ENCODE measurements at regions not wholly inside any gene's neighbourhood (a gene's known extent, or its start where the extent isn't known, plus 50 kb on each side); places are given as distances from the start of the nearest gene placed in this dataset.

GRCh38 chr6:147660334-147661311 lies 152.1 kb downstream of the SAMD5 start:
- peaks cover 5% of the 10 kb centered on the region for H3K27me3 Mint-ChIP-seq (ENCODE audit: low read depth)
- no peaks in the 10 kb centered on the region for H3K36me3 Mint-ChIP-seq (ENCODE audit: low read depth)
- H3K4me3 Mint-ChIP-seq: no peak overlapping the region
- no peak for TF ChIP-seq CTCF (IDR thresholded peaks at IDR 0.05; ENCODE audit: unreplicated experiment in 3 of 3)
- H3K9me3 Mint-ChIP-seq: no peaks in the 10 kb centered on the region
- no peak overlapping the region for H3K27ac Mint-ChIP-seq
- no peaks in the 10 kb centered on the region for H3K4me1 Mint-ChIP-seq

- H3K4me3 Mint-ChIP-seq: no peak overlapping the region
- peaks cover 5% of the 10 kb centered on the region for H3K27me3 Mint-ChIP-seq (ENCODE audit: low read depth)
- H3K36me3 Mint-ChIP-seq (ENCODE audit: low read depth): no peaks in the 10 kb centered on the region
- H3K9me3 Mint-ChIP-seq: no peaks in the 10 kb centered on the region
- no peak overlapping the region for H3K27ac Mint-ChIP-seq
- no peak for TF ChIP-seq CTCF (IDR thresholded peaks at IDR 0.05; ENCODE audit: unreplicated experiment in 3 of 3)
- no peaks in the 10 kb centered on the region for H3K4me1 Mint-ChIP-seq
Measured at GRCh38 chr6:147662646-147663045, 154.2 kb downstream of the SAMD5 start.

- H3K4me3 Mint-ChIP-seq: no peak overlapping the region
- H3K27ac Mint-ChIP-seq: no peak overlapping the region
- peaks cover 5% of the 10 kb centered on the region for H3K27me3 Mint-ChIP-seq (ENCODE audit: low read depth)
- TF ChIP-seq CTCF (IDR thresholded peaks at IDR 0.05; ENCODE audit: unreplicated experiment in 3 of 3): no peak
- H3K9me3 Mint-ChIP-seq: peaks cover 3% of the 10 kb centered on the region
- no peaks in the 10 kb centered on the region for H3K4me1 Mint-ChIP-seq
- no peaks in the 10 kb centered on the region for H3K36me3 Mint-ChIP-seq (ENCODE audit: low read depth)
Measured at GRCh38 chr6:147664092-147664491, 155.6 kb downstream of the SAMD5 start.

DNA sequence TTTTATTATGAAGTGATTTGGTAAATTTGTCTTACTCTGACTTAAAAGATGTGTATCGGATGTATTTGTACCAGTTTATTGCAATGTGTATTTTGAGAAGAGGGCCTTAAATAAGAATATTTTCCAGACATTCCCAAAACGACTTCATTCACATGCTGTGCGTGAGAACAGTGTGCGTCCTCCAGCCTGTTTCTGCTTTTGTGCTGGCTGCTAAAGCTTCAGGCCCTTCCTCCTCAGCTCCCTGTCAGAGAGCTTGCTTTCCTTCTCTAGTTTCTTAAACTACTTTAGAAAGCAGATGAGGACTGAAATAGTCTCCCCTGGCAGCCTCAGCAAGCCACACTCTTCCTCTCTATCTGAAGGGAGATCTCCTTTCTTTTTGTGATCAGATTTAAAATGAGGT lies 157.8 kb downstream of the SAMD5 start:
- no peak for TF ChIP-seq CTCF (IDR thresholded peaks at IDR 0.05; ENCODE audit: unreplicated experiment in 3 of 3)
- Mint-ChIP-seq H3K4me3 (no peak overlapping the region), H3K9me3 (peaks cover 16% of the 10 kb centered on the region), H3K27me3 (ENCODE audit: low read depth) (no peaks in the 10 kb centered on the region), H3K27ac (peak overlapping the region in 1 of 3 experiments; percentile 0), H3K36me3 (ENCODE audit: low read depth) (peaks cover 11% of the 10 kb centered on the region), H3K4me1 (no peaks in the 10 kb centered on the region)

DNA sequence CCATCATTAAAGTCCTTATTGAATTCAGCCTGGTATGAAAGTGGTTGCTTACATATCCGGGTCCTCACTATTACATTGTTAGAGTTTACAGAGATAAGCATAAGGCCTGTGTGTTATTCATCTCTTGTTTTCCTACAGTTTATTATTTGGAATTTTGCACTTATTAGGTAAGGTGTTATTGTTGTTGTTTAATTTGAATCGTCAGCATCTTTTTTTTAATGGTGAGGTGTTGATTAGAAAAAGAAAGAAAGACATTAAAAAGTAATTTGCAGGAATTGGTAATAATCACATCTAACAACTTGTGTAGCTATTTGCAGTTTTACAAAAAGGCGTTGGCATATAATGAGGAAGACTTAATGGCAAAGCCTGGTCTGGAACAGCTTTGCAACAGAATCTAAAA lies 158.6 kb downstream of the SAMD5 start:
- no peaks in the 10 kb centered on the region for H3K4me1 Mint-ChIP-seq
- H3K36me3 Mint-ChIP-seq (ENCODE audit: low read depth): peaks cover 11% of the 10 kb centered on the region
- H3K9me3 Mint-ChIP-seq: peaks cover 16% of the 10 kb centered on the region
- H3K4me3 Mint-ChIP-seq: no peak overlapping the region
- no peak for TF ChIP-seq CTCF (IDR thresholded peaks at IDR 0.05; ENCODE audit: unreplicated experiment in 3 of 3)
- no peaks in the 10 kb centered on the region for H3K27me3 Mint-ChIP-seq (ENCODE audit: low read depth)
- no peak overlapping the region for H3K27ac Mint-ChIP-seq

DNA sequence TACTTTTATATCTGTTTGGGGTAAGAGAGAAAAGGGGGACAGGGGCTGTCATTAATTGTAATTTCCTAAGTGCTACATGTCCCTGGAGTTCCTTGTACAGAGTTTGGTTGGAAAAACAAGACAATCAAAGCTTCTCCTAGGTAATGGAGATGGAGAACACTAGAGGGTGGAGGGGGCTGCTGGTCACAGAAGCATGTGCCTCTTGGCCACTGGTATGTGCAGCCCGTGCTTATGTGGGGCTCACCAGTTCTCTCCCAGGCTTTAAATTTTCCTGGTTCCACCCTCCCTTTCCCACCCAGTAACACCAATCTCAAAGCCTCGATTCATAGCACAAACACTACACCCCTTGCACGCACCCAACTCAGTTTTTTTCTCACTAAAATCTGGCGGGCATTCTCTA lies 165.6 kb downstream of the SAMD5 start:
- peaks cover 17% of the 10 kb centered on the region for H3K4me1 Mint-ChIP-seq
- no peak overlapping the region for H3K4me3 Mint-ChIP-seq
- peaks cover 11% of the 10 kb centered on the region for H3K36me3 Mint-ChIP-seq (ENCODE audit: low read depth)
- H3K27ac Mint-ChIP-seq: no peak overlapping the region
- no peak for TF ChIP-seq CTCF (IDR thresholded peaks at IDR 0.05; ENCODE audit: unreplicated experiment in 3 of 3)
- H3K27me3 Mint-ChIP-seq (ENCODE audit: low read depth): peaks cover 5% of the 10 kb centered on the region
- H3K9me3 Mint-ChIP-seq: peaks cover 12% of the 10 kb centered on the region
